Uterus (tissue), 3 donors: ENCODE measurements at regions not wholly inside any gene's neighbourhood (a gene's known extent, or its start where the extent isn't known, plus 50 kb on each side); places are given as distances from the start of the nearest gene placed in this dataset. TPM values are rescaled to one million over a fixed set of nuclear protein-coding genes. Genes with fewer than 3 reads are reported as not detected.

Experiments
- DNase-seq, 2 donors: peaks; one replicate each; pipeline ENCODE4 v3.0.0-alpha.2; 2019 to 2020
- H3K27ac ChIP-seq, 2 donors: fragments of 200-600 bp; sonication (generic); 1 replicate in 1 of 2; 2 replicates in 1 of 2; pipeline ENCODE4 v1.5.1; 2016 to 2018
- H3K27me3 ChIP-seq, 2 donors: fragments of 200-600 bp; sonication (generic); one replicate each; pipeline ENCODE4 v1.5.1; 2018 to 2019; ENCODE audit warnings: control low read depth in 1 of 2
- H3K36me3 ChIP-seq, 2 donors: fragments of 200-600 bp; sonication (generic); one replicate each; pipeline ENCODE4 v1.5.1; 2019; ENCODE audit warnings: control low read depth in 1 of 2
- H3K4me1 ChIP-seq, 2 donors: fragments of 200-600 bp; sonication (generic); one replicate each; pipeline ENCODE4 v1.5.1; 2018 to 2019; ENCODE audit warnings: control low read depth in 1 of 2
- H3K4me3 ChIP-seq, 2 donors: fragments of 200-600 bp; sonication (generic); 1 replicate in 1 of 2; 2 replicates in 1 of 2; pipeline ENCODE4 v1.5.1; 2018 to 2019; ENCODE audit warnings: mild to moderate bottlenecking in 1 of 2
- H3K9me3 ChIP-seq, 2 donors: fragments of 200-600 bp; sonication (generic); one replicate each; pipeline ENCODE4 v1.5.1; 2019; ENCODE audit warnings: control low read depth in 1 of 2
- CTCF ChIP-seq, 4 experiments: fragments of 200-600 bp in 2 of 4; fragments of 450-650 bp in 2 of 4; sonication (generic) in 2 of 4; IDR thresholded peaks; one replicate each; pipeline ENCODE4 v1.5.1; 2016 to 2019; ENCODE audit warnings: antibody characterized with exemption in 4 of 4, mild to moderate bottlenecking in 2 of 4, moderate library complexity in 1 of 4
- POLR2A ChIP-seq, 2 donors: fragments of 450-650 bp; IDR thresholded peaks; one replicate each; pipeline ENCODE4 v1.6.1; 2016; ENCODE audit warnings: antibody characterized with exemption in 2 of 2, mild to moderate bottlenecking in 1 of 2, moderate library complexity in 1 of 2
- intact Hi-C: fragments of 100-400 bp; cut with DNase I; formaldehyde crosslinking; loops from one replicate; pipeline ENCODE4 v1.15.1; 2023; ENCODE audit warnings: low total_unique reads
- small RNA-seq: library from RNA; depleted of rRNA; stranded (forward); fragments of <200 nt; gene quantifications from one replicate; pipeline ENCODE3, GENCODE V24; 2016
- donor health status: DM: yes; HTN: yes; CAD: no.

GRCh38 chr1:237972186-237972585 is 81.5 kb upstream of the ZP4 start:
- Histone ChIP-seq H3K27me3 (no peaks in the 10 kb centered on the region), H3K4me3 (no peak overlapping the region), H3K9me3 (no peaks in the 10 kb centered on the region), H3K27ac (no peak overlapping the region), H3K4me1 (no peaks in the 10 kb centered on the region), H3K36me3 (no peaks in the 10 kb centered on the region)
- no peak for DNase-seq
- no peak for TF ChIP-seq CTCF (IDR thresholded peaks at IDR 0.05)
- intact Hi-C loops, result no loop called here

GRCh38 chr1:237962985-237963384 is 72.3 kb upstream of the ZP4 start:
- Histone ChIP-seq H3K27me3 (no peaks in the 10 kb centered on the region), H3K36me3 (no peaks in the 10 kb centered on the region), H3K27ac (no peak overlapping the region), H3K4me1 (no peaks in the 10 kb centered on the region), H3K9me3 (no peaks in the 10 kb centered on the region), H3K4me3 (no peak overlapping the region)
- TF ChIP-seq POLR2A (IDR thresholded peaks at IDR 0.05) (no peak), CTCF (IDR thresholded peaks at IDR 0.05) (no peak)
- intact Hi-C loops, result no loop called here
- no peak for DNase-seq

GRCh38 chr1:237961754-237962153 is 71.0 kb upstream of the ZP4 start:
- Histone ChIP-seq H3K27ac (no peak overlapping the region), H3K9me3 (no peaks in the 10 kb centered on the region), H3K4me1 (no peaks in the 10 kb centered on the region), H3K36me3 (no peaks in the 10 kb centered on the region), H3K4me3 (no peak overlapping the region), H3K27me3 (no peaks in the 10 kb centered on the region)
- intact Hi-C loops, result no loop called here
- TF ChIP-seq POLR2A (IDR thresholded peaks at IDR 0.05) (no peak), CTCF (IDR thresholded peaks at IDR 0.05) (no peak)
- DNase-seq, result no peak

GRCh38 chr1:237959838-237960237 is 69.1 kb upstream of the ZP4 start:
- Histone ChIP-seq H3K36me3 (no peaks in the 10 kb centered on the region), H3K9me3 (no peaks in the 10 kb centered on the region), H3K4me1 (no peaks in the 10 kb centered on the region), H3K27ac (no peak overlapping the region), H3K4me3 (no peak overlapping the region), H3K27me3 (no peaks in the 10 kb centered on the region)
- intact Hi-C loops, result no loop called here
- DNase-seq, result no peak
- TF ChIP-seq POLR2A (IDR thresholded peaks at IDR 0.05) (no peak), CTCF (IDR thresholded peaks at IDR 0.05) (no peak)

GRCh38 chr1:237953238-237953637 is 62.5 kb upstream of the ZP4 start:
- Histone ChIP-seq H3K27me3 (no peaks in the 10 kb centered on the region), H3K4me3 (no peak overlapping the region), H3K27ac (no peak overlapping the region), H3K36me3 (no peaks in the 10 kb centered on the region), H3K9me3 (no peaks in the 10 kb centered on the region), H3K4me1 (no peaks in the 10 kb centered on the region)
- intact Hi-C loops, result no loop called here
- TF ChIP-seq CTCF (IDR thresholded peaks at IDR 0.05), result no peak
- no peak for TF ChIP-seq POLR2A (IDR thresholded peaks at IDR 0.05)
- no peak for DNase-seq

Small RNA genes in the stretch of these regions (small RNA-seq; reads per million reads assigned to genes)
- not detected for gene AL356010.1
- not detected for gene AL590135.1
- not detected for gene RNU6-725P
